HAP-1 (cell line): ENCODE measurements at regions not wholly inside any gene's neighbourhood (a gene's known extent, or its start where the extent isn't known, plus 50 kb on each side); places are given as distances from the start of the nearest gene placed in this dataset.
A peak's percentile ranks its signal among the peaks of the same experiment; 100 is the strongest.

Experiments
- DNase-seq, 2 experiments: peaks; one replicate each; pipeline ENCODE4 v3.0.0-alpha.2; 2016 to 2020; ENCODE audit warnings: low spot score in 2 of 2
- H3K27me3 ChIP-seq: fragments of 250-450 bp; sonication (Bioruptor Pico); 2 replicates; pipeline ENCODE4 v1.5.1; 2020; ENCODE audit warnings: low read depth, mild to moderate bottlenecking, moderate library complexity
- H3K36me3 ChIP-seq: fragments of 250-450 bp; sonication (Bioruptor Pico); replicated peaks from 2 replicates; pipeline ENCODE4 v1.5.1; 2020; ENCODE audit warnings: mild to moderate bottlenecking
- H3K4me1 ChIP-seq: fragments of 250-450 bp; sonication (Bioruptor Pico); 2 replicates; pipeline ENCODE4 v1.5.1; 2020; ENCODE audit warnings: mild to moderate bottlenecking
- H3K4me3 ChIP-seq: fragments of 250-450 bp; sonication (Bioruptor Pico); 2 replicates; pipeline ENCODE4 v1.5.1; 2020; ENCODE audit warnings: mild to moderate bottlenecking, moderate library complexity
- H3K9me3 ChIP-seq: fragments of 250-450 bp; sonication (Bioruptor Pico); 2 replicates; pipeline ENCODE4 v1.5.1; 2020; ENCODE audit warnings: mild to moderate bottlenecking, moderate library complexity
- in situ Hi-C: fragments of 300-500 bp; cut with MboI; formaldehyde crosslinking; loops from 3 replicates; pipeline ENCODE4 v1.14.3; 2020; ENCODE audit warnings: low sequenced_read_pairs, inconsistent platforms, mixed read lengths

DNA sequence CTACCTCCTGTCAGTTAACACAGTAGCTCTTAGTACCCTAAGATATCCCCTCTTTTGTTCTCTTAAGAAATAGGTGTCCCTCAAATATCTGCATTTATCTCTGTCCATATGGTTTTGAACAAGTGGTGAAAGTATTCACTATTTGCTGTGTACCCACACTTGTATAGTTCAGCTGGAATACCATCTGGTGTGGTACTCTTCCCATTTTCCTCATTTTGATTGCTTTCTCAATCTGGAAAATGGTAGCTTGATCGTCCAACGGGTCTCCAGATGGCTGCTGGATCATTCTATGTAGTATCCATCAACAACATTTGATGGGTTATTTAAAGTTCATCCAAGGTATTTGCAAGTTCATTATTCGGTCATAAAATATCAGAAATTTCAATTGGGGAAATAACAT lies 100.3 kb upstream of the DPYD start:
- in situ Hi-C loops = no loop called here
- DNase-seq = no peak
- no peak overlapping the region for H3K4me3 ChIP-seq
- no peaks in the 10 kb centered on the region for H3K36me3 ChIP-seq
- H3K9me3 ChIP-seq = no peaks in the 10 kb centered on the region
- peaks cover 7% of the 10 kb centered on the region for H3K27me3 ChIP-seq
- no peaks in the 10 kb centered on the region for H3K4me1 ChIP-seq

DNA sequence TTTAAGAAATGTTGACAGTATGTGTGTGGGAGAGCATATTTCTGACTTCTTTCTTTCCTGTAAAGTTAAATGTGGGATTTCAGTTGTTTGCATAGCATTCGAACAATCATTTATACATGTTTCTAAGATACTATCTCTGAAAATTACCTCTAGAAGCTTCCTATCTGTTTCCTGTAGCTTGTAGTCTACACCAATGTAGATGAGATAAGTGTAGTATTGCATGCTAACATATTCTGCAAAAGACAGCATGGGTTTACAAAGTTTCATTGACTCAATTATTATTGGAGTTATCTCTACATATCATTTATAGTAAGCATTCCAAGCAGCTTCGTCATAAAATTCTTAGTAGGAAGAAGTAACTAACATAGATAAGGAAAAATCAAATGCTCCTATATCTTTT lies 98.9 kb upstream of the DPYD start:
- in situ Hi-C loops = no loop called here
- Histone ChIP-seq H3K27me3 (peaks cover 7% of the 10 kb centered on the region; the same call in 1 of the 2 replicates), H3K9me3 (no peaks in the 10 kb centered on the region), H3K4me3 (no peak overlapping the region), H3K36me3 (no peaks in the 10 kb centered on the region), H3K4me1 (no peaks in the 10 kb centered on the region)
- no peak for DNase-seq

GRCh38 chr1:98018074-98018473 lies 97.2 kb upstream of the DPYD start:
- no peak for DNase-seq
- no peaks in the 10 kb centered on the region for H3K9me3 ChIP-seq
- in situ Hi-C loops = no loop called here
- H3K36me3 ChIP-seq = no peaks in the 10 kb centered on the region
- H3K4me1 ChIP-seq = no peaks in the 10 kb centered on the region
- peaks cover 7% of the 10 kb centered on the region; the same call in 1 of the 2 replicates for H3K27me3 ChIP-seq
- no peak overlapping the region for H3K4me3 ChIP-seq

DNA sequence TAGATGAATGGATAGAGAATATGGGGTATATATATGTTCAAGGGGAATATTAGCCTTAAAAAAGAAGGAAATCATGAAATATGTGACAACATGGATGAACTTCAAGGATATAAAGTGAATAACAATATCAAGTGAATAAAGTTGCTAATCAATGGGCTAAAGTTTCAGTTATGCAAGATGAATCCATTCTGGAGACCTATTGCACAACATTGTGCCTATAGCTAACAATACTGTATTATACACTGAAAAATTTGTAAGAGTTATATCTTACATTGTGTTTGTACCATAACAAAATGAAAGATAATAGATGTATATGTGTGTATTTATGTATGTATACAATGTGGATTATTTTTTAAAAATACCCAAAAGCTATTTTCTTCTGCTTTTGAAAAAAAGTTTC lies 96.3 kb upstream of the DPYD start:
- Histone ChIP-seq H3K9me3 (no peaks in the 10 kb centered on the region), H3K4me3 (no peak overlapping the region), H3K27me3 (peaks cover 3% of the 10 kb centered on the region; the same call in 1 of the 2 replicates), H3K4me1 (no peaks in the 10 kb centered on the region), H3K36me3 (no peaks in the 10 kb centered on the region)
- no peak for DNase-seq
- in situ Hi-C loops = no loop called here

- in situ Hi-C loops = no loop called here
- Histone ChIP-seq H3K9me3 (no peaks in the 10 kb centered on the region), H3K27me3 (no peaks in the 10 kb centered on the region; the same call in 1 of the 2 replicates), H3K36me3 (no peaks in the 10 kb centered on the region), H3K4me1 (no peaks in the 10 kb centered on the region), H3K4me3 (no peak overlapping the region)
- DNase-seq = no peak
Observed at GRCh38 chr1:98008373-98008772, 87.5 kb upstream of the DPYD start.

- in situ Hi-C loops = no loop called here
- Histone ChIP-seq H3K27me3 (no peaks in the 10 kb centered on the region; the same call in 1 of the 2 replicates), H3K9me3 (no peaks in the 10 kb centered on the region), H3K4me1 (no peaks in the 10 kb centered on the region), H3K4me3 (no peak overlapping the region), H3K36me3 (no peaks in the 10 kb centered on the region)
- no peak for DNase-seq
Observed at GRCh38 chr1:98005326-98006010, 84.6 kb upstream of the DPYD start.

DNA sequence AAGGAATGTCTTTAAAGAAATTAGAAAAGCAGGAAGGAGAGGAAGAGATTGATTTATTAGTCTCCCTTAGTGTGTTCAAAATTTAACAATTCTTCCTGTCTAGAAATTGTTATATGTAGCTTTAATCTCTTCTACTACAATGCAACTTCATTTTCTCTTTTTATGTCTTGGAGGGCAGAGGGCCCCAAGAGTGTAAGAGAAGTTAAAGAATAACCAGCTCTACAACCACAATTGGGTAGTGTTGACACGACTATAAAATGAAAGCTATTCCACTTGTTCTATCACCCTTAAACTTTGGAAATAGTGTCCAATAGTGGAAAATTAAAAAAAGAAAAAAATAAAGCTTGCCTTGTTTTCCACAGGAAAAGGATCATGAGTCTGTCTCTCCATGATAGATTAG lies 82.6 kb upstream of the DPYD start:
- no peaks in the 10 kb centered on the region for H3K36me3 ChIP-seq
- H3K4me3 ChIP-seq = no peak overlapping the region
- no peaks in the 10 kb centered on the region for H3K4me1 ChIP-seq
- no peak for DNase-seq
- H3K9me3 ChIP-seq = no peaks in the 10 kb centered on the region
- no peaks in the 10 kb centered on the region for H3K27me3 ChIP-seq
- in situ Hi-C loops = no loop called here

- Histone ChIP-seq H3K4me3 (no peak overlapping the region), H3K9me3 (no peaks in the 10 kb centered on the region), H3K4me1 (no peaks in the 10 kb centered on the region), H3K27me3 (no peaks in the 10 kb centered on the region), H3K36me3 (no peaks in the 10 kb centered on the region)
- in situ Hi-C loops = no loop called here
- peak in 1 of 2 experiments; percentile 7 for DNase-seq
Observed at GRCh38 chr1:98002288-98002687, 81.5 kb upstream of the DPYD start.

DNA sequence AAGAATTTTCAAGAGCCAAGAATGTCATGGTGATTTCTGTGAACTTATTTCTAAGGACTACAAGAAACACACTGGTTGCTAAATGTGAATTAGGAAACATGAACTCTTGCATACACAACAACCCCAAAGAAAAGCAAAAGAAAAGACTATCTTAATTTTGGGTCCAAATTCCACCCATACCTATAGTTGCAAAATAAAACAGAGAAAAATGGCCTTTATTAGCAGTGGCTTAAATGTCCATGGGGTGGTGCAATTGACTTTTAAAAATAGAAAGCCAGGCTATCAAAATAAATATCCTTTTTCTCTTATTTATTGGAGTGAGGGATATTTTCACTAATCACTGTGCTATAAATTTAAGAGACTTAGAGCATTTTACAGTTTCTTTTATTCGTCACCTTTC lies 80.9 kb upstream of the DPYD start:
- H3K9me3 ChIP-seq = no peaks in the 10 kb centered on the region
- in situ Hi-C loops = no loop called here
- H3K4me3 ChIP-seq = no peak overlapping the region
- no peaks in the 10 kb centered on the region for H3K4me1 ChIP-seq
- H3K36me3 ChIP-seq = no peaks in the 10 kb centered on the region
- no peak for DNase-seq
- H3K27me3 ChIP-seq = no peaks in the 10 kb centered on the region

GRCh38 chr1:97999320-97999719 lies 78.5 kb upstream of the DPYD start:
- in situ Hi-C loops = no loop called here
- Histone ChIP-seq H3K27me3 (no peaks in the 10 kb centered on the region), H3K4me3 (no peak overlapping the region)

GRCh38 chr1:97996880-97997279 lies 76.0 kb upstream of the DPYD start:
- in situ Hi-C loops = no loop called here
- Histone ChIP-seq H3K4me3 (no peak overlapping the region), H3K36me3 (no peaks in the 10 kb centered on the region), H3K9me3 (no peaks in the 10 kb centered on the region), H3K27me3 (no peaks in the 10 kb centered on the region; the same call in 1 of the 2 replicates), H3K4me1 (no peaks in the 10 kb centered on the region)
- DNase-seq = no peak

More at GRCh38 chr1:97999320-97999719, 78.5 kb upstream of the DPYD start:
- Histone ChIP-seq H3K36me3 (no peaks in the 10 kb centered on the region), H3K9me3 (no peaks in the 10 kb centered on the region), H3K4me1 (no peaks in the 10 kb centered on the region)
- no peak for DNase-seq

- Histone ChIP-seq H3K9me3 (no peaks in the 10 kb centered on the region), H3K27me3 (no peaks in the 10 kb centered on the region; the same call in 1 of the 2 replicates), H3K4me1 (no peaks in the 10 kb centered on the region), H3K36me3 (no peaks in the 10 kb centered on the region), H3K4me3 (no peak overlapping the region)
- in situ Hi-C loops = no loop called here
- no peak for DNase-seq
Observed at GRCh38 chr1:97989094-97989680, 68.4 kb upstream of the DPYD start.

DNA sequence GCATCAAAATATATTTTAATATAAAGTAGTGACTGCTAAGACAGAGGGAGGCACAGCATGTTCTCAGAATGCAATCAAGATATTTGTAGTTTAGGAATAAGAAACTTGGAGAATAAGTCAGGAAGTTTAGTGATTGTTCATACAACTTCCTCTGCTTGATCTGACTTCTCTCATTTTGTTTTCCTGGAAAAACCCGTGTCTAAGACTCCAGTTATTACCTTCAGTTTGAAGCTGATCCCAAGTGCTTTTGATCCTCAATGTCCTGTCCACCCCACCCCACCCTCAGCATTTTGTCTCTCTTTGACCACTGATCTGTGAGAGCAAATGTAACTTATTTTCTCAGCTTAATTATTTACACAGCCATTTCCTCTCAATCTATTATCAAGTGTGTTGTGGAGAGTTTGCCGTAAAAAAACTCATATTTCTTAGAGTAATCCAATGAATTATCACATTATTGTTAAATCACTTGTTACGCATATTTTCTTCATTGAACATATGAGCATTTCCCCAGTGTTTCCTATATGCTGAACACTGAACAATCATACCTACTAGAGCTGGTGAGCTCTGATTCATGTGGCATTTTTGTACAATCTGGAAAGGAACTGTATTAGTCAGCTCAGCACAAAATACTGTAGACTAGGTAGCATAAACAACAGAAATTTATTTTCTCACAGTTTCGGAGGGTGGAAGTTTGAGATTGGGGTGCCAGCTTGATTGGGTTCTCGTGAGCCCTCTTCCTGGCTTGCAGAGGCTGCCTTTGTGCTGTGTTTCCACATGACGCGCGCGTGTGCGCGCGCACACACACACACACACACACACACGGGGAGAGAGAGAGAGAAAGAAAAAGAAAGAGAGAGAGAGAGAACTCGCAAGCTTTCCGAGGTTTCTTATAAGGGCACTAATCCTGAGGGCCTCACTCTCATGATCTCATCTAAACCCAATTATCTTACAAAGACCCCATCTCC lies 65.5 kb upstream of the DPYD start:
- Histone ChIP-seq H3K4me3 (no peak overlapping the region), H3K36me3 (no peaks in the 10 kb centered on the region), H3K4me1 (no peaks in the 10 kb centered on the region), H3K9me3 (no peaks in the 10 kb centered on the region), H3K27me3 (no peaks in the 10 kb centered on the region)
- in situ Hi-C loops = no loop called here
- no peak for DNase-seq

DNA sequence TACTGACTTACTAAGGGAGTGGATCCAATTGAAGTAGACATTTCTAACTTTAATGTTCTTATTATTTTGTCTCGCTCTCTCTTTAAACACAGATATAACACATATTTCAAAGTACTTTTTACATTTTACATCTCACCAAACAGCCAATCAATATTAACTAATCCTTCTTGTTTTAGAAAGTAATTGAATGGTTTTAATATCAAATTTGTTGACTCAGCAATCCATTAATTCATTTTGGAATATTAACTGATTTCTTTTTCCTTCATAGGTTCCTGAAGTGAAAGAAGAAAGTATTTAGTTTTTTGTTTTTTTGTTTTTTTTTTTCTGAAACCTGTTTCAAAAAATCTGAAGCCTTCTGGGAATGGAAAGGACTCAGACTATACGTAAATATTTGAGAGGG lies 62.3 kb upstream of the DPYD start:
- H3K9me3 ChIP-seq = no peaks in the 10 kb centered on the region
- H3K36me3 ChIP-seq = no peaks in the 10 kb centered on the region
- H3K27me3 ChIP-seq = no peaks in the 10 kb centered on the region
- no peak for DNase-seq
- H3K4me1 ChIP-seq = no peaks in the 10 kb centered on the region
- in situ Hi-C loops = no loop called here
- no peak overlapping the region for H3K4me3 ChIP-seq
